EH (cell line): ENCODE measurements at regions not wholly inside any gene's neighbourhood (a gene's known extent, or its start where the extent isn't known, plus 50 kb on each side); places are given as distances from the start of the nearest gene placed in this dataset.
"Not testable (repeated sequence)": the region's sequence is repeated elsewhere in the genome, so short reads cannot be mapped to it uniquely, and the experiment has no call there.

Source experiments
- DNase-seq: peaks from one replicate; pipeline ENCODE4 v3.0.0-alpha.2; 2015; ENCODE audit warnings: low read depth

GRCh38 chr12:86948851-86949250 lies 692.7 kb upstream of the MGAT4C start:
- no peak for DNase-seq

GRCh38 chr12:86945685-86946196 lies 689.5 kb upstream of the MGAT4C start:
- no peak for DNase-seq

GRCh38 chr12:86944197-86944819 lies 688.1 kb upstream of the MGAT4C start:
- DNase-seq, result not testable (repeated sequence)

- no peak for DNase-seq
These were observed 675.5 kb upstream of the MGAT4C start for GRCh38 chr12:86931714-86932113.

GRCh38 chr12:86929962-86930361 lies 673.8 kb upstream of the MGAT4C start:
- DNase-seq, result no peak

GRCh38 chr12:86917121-86917520 lies 660.9 kb upstream of the MGAT4C start:
- no peak for DNase-seq

- no peak for DNase-seq
These were observed 658.5 kb upstream of the MGAT4C start for GRCh38 chr12:86914721-86915120.

- DNase-seq, result no peak
These were observed 655.8 kb upstream of the MGAT4C start for GRCh38 chr12:86911973-86912372.

GRCh38 chr12:86903159-86903558 lies 647.0 kb upstream of the MGAT4C start:
- no peak for DNase-seq

GRCh38 chr12:86860776-86861175 lies 604.6 kb upstream of the MGAT4C start:
- no peak for DNase-seq

GRCh38 chr12:86852451-86852850 lies 596.3 kb upstream of the MGAT4C start:
- DNase-seq, result no peak

- no peak for DNase-seq
These were observed 582.5 kb upstream of the MGAT4C start for GRCh38 chr12:86838711-86839110.

- no peak for DNase-seq
These were observed 582.1 kb upstream of the MGAT4C start for GRCh38 chr12:86838260-86838659.

GRCh38 chr12:86837246-86837645 lies 581.1 kb upstream of the MGAT4C start:
- no peak for DNase-seq

- DNase-seq, result no peak
These were observed 578.0 kb upstream of the MGAT4C start for GRCh38 chr12:86834217-86834616.

GRCh38 chr12:86827409-86827808 lies 571.2 kb upstream of the MGAT4C start:
- no peak for DNase-seq

- no peak for DNase-seq
These were observed 569.9 kb upstream of the MGAT4C start for GRCh38 chr12:86826051-86826450.

GRCh38 chr12:86801439-86801838 lies 545.2 kb upstream of the MGAT4C start:
- DNase-seq, result no peak

- no peak for DNase-seq
These were observed 543.4 kb upstream of the MGAT4C start for GRCh38 chr12:86799616-86800015.

- DNase-seq, result no peak
These were observed 540.4 kb upstream of the MGAT4C start for GRCh38 chr12:86796550-86796949.

GRCh38 chr12:86788661-86789060 lies 532.5 kb upstream of the MGAT4C start:
- no peak for DNase-seq

GRCh38 chr12:86787419-86787818 lies 531.2 kb upstream of the MGAT4C start:
- DNase-seq, result no peak

GRCh38 chr12:86777325-86777724 lies 521.1 kb upstream of the MGAT4C start:
- DNase-seq, result no peak

GRCh38 chr12:86774841-86775388 lies 518.7 kb upstream of the MGAT4C start:
- DNase-seq, result no peak
